ENCODE measurements at regions not wholly inside any gene's neighbourhood (a gene's known extent, or its start where the extent isn't known, plus 50 kb on each side); places are given as distances from the start of the nearest gene placed in this dataset.

GRCh38 chr2:82412021-82412420, 2047.1 kb downstream of the SUCLG1 start:
- TF ChIP-seq EZH2 (IDR thresholded peaks at IDR 0.05; ENCODE audit: insufficient read depth, poor library complexity, severe bottlenecking): no peak
- TF ChIP-seq EZH2phosphoT487 (IDR thresholded peaks at IDR 0.05; ENCODE audit: insufficient read depth, low read depth): no peak

Data from GM23248 (cell line).